Kidney epithelial cell (primary cell): ENCODE measurements at regions not wholly inside any gene's neighbourhood (a gene's known extent, or its start where the extent isn't known, plus 50 kb on each side); places are given as distances from the start of the nearest gene placed in this dataset.

Source experiments
- DNase-seq: peaks from one replicate; pipeline ENCODE4 v3.0.0-alpha.2; 2010; ENCODE audit warnings: low read depth
- H3K27me3 ChIP-seq: 2 replicates; pipeline ENCODE4 v1.6.0; 2011; ENCODE audit warnings: low read length; ENCODE audit not compliant: control insufficient read depth, insufficient read depth
- H3K36me3 ChIP-seq: 2 replicates; pipeline ENCODE4 v1.5.1; 2011; ENCODE audit warnings: low read length; ENCODE audit not compliant: control insufficient read depth, insufficient read depth
- H3K4me3 ChIP-seq: 2 replicates; pipeline ENCODE4 v1.5.1; 2011; ENCODE audit warnings: low read depth, mild to moderate bottlenecking, control low read depth, low read length
- TF ChIP-seq, protein P1 (sequence below): IDR thresholded peaks from 2 replicates; pipeline ENCODE4 v1.5.1; 2011; ENCODE audit warnings: mild to moderate bottlenecking, moderate library complexity, low read length, control low read depth, inconsistent platforms; ENCODE audit not compliant: insufficient read depth, poor library complexity, severe bottlenecking

DNA sequence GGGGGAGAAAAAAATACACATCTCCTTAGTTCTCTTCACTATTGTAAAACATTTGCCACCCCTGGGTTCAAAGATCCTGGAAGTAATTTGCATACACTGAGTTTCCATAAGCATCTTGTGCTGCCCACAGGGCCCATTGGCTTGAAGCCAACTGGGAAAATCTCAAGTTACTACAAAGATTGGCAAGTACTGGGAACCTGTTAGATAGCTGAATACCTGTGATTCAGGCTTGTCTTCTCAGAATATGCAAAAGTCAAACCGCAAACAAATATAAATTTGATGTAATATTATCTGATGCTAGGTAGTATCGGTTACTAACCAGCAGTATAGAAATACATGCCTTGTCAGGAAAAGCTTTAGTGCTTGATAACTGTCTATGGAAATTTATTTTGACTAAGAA, 156.9 kb upstream of the FST start:
- no peak for DNase-seq
- Histone ChIP-seq H3K27me3 (no peaks in the 10 kb centered on the region), H3K4me3 (no peak overlapping the region), H3K36me3 (no peaks in the 10 kb centered on the region)
- TF ChIP-seq, protein P1, sequence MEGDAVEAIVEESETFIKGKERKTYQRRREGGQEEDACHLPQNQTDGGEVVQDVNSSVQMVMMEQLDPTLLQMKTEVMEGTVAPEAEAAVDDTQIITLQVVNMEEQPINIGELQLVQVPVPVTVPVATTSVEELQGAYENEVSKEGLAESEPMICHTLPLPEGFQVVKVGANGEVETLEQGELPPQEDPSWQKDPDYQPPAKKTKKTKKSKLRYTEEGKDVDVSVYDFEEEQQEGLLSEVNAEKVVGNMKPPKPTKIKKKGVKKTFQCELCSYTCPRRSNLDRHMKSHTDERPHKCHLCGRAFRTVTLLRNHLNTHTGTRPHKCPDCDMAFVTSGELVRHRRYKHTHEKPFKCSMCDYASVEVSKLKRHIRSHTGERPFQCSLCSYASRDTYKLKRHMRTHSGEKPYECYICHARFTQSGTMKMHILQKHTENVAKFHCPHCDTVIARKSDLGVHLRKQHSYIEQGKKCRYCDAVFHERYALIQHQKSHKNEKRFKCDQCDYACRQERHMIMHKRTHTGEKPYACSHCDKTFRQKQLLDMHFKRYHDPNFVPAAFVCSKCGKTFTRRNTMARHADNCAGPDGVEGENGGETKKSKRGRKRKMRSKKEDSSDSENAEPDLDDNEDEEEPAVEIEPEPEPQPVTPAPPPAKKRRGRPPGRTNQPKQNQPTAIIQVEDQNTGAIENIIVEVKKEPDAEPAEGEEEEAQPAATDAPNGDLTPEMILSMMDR: no peak

DNA sequence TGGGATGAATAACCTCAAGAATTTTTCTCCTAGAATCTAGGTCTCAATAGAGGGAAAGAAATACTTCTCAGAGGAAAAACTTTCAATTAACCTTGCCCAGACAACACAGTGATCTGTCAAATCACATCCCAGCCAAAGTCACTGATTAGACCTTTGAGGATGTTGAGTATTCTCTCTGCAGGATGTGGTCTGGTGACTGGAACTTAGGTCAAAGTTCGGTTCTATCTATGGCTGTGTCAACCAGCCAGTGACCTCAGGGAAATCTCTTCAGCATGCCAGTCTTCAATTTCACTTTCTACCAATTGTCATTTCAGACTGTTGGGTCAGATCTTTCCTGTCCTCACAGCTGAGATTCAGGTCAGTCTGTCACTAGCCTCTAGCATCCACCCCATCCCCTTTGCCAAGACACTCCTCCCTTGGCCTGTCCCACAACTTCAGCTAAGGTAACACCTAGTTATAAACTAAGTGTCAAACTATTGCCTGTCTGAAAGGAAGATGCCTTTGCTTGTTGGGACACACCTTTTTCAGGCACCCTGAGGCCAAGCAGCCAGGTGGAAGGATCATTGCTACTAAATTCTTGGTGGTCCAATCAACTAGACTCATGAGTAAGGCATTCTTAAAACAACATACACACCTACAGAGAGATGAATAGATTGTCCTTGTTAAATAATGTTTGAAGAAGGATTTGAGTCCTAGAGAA, 156.3 kb upstream of the FST start:
- TF ChIP-seq, protein P1: no peak
- Histone ChIP-seq H3K36me3 (no peaks in the 10 kb centered on the region), H3K4me3 (no peak overlapping the region), H3K27me3 (no peaks in the 10 kb centered on the region)
- DNase-seq: no peak

DNA sequence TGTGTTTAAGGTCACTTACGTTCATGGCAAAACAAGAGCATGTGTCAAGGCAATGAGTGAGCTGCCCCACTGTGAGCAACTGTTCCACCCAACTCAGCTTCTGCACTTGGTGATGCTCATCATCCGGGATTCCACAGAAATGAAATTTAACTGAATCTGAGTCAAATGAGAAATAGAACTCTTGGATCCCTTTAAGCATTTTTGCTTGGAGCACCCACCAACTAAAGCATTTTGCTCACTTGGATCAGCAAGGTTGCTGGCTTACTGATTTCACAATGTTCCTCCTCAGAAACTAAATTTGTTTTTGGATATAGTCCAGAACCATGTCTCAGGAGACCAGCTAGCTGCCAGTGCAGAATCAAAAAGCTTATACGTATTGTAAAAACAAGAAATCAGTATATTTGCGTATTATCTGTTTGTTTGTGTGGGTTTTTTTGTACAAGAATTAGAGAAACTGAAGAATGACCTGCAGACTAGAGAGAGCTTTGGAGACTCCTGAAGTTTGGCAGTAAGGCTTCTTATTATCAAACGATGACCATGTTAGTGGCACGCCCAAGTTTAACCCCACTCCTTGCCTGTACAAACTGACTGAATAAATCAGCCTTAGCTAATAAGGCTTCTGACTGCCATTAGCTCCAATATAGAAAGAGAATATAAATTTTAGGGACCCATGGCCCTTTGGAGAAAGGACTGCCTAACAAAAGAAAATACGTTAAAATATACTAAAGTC, 153.8 kb upstream of the FST start:
- TF ChIP-seq, protein P1: no peak
- no peak for DNase-seq
- no peaks in the 10 kb centered on the region for H3K27me3 ChIP-seq

DNA sequence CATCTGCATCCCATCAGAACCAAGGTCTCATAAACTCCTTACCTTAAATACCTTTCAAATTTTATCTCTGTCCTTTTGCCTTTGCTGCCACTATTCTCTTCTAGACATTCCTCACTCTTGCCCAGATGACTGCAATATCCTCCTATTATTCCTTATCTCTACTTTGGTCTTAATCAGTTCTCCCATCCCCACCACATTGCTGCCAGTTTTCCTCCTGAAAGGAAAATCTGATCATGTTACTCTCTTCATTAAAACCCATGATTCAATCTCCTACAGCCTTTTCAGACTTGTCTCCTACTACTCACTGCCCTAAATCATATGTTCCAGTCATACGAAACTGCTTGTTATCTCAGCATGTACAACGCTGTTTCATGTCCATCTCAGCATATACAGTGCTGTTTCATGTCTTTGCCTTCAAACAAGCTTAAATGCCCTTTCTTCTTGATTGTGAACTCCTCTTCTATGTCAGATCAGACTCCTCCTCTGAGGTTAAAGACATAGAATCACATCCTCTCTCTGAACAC, 152.6 kb upstream of the FST start:
- Histone ChIP-seq H3K36me3 (no peaks in the 10 kb centered on the region), H3K27me3 (no peaks in the 10 kb centered on the region), H3K4me3 (no peak overlapping the region)
- TF ChIP-seq, protein P1: no peak
- DNase-seq: no peak

More for the DNA sequence above, 153.8 kb upstream of the FST start:
- H3K36me3 ChIP-seq: no peaks in the 10 kb centered on the region
- H3K4me3 ChIP-seq: no peak overlapping the region

DNA sequence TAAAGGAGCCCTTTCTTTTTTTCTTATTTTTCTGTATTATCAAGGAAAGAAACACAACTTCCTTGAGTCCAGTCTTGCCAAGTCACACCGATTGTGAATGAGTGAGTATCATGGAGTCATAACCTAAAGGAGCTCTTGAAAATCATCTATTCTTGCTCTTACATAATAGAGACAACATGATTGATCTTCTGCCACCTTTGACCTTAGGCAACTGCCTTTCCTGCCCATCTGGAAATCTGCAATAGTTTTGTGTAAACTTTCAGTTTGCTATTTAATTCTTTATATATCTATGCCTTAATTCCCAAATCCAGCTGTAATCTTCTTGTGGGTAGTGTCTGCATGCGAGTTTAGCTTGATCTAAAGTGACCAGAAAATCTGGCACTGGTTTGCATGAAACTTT, 149.9 kb upstream of the FST start:
- Histone ChIP-seq H3K27me3 (no peaks in the 10 kb centered on the region), H3K36me3 (no peaks in the 10 kb centered on the region), H3K4me3 (no peak overlapping the region)
- TF ChIP-seq, protein P1: no peak
- no peak for DNase-seq

DNA sequence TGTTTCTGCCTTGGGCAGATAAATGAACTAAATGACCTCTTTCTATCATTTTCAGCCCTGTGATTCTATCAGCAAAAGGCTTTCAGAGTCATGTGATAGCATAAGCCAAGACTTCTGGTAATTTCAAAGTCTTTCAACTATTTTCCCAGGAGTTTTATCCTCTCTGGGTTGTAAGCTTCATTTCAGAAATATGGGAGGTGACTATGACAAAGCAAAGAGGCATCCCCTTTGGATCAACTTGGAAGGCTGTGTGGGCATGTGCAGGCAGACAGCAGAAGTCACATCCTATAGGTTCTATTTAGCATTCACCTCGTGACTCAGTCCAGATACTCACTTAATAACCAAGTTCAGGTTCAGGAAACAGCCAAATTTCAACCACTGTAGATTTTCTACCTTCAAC, 149.0 kb upstream of the FST start:
- no peak for DNase-seq
- no peak overlapping the region for H3K4me3 ChIP-seq
- no peaks in the 10 kb centered on the region for H3K36me3 ChIP-seq
- H3K27me3 ChIP-seq: no peaks in the 10 kb centered on the region
- TF ChIP-seq, protein P1: no peak
